ENCODE measurements at regions not wholly inside any gene's neighbourhood (a gene's known extent, or its start where the extent isn't known, plus 50 kb on each side); places are given as distances from the start of the nearest gene placed in this dataset.

GRCh38 chr3:11904157-11904556 is 57.5 kb upstream of the TAMM41 start:
- H3K27me3 ChIP-seq (ENCODE audit: insufficient read depth, low read depth) = peaks cover 94% of the 10 kb centered on the region
- H3F3A ChIP-seq (ENCODE audit: insufficient read depth, low read depth) = no peaks in the 10 kb centered on the region
- H3K4me2 ChIP-seq = no peak overlapping the region
- no peaks in the 10 kb centered on the region for H4K20me1 ChIP-seq (ENCODE audit: insufficient read depth)
- intact Hi-C loops (cut with micrococcal nuclease; ENCODE audit: unreplicated experiment) = no loop called here
- H2AFZ ChIP-seq = no peak overlapping the region
- BruUV-seq (replicated peaks) = no TSS peak
- H3K27ac ChIP-seq = no peak overlapping the region
- no peak for TF ChIP-seq CTCF (conservative IDR thresholded peaks at IDR 0.05)
- TF ChIP-seq EZH2 (IDR thresholded peaks at IDR 0.05; ENCODE audit: low read depth) = no peak
- H3K4me3 ChIP-seq = no peak overlapping the region
- H3K4me1 ChIP-seq (replicated peaks; ENCODE audit: insufficient read depth) = no peaks in the 10 kb centered on the region
- no peaks in the 10 kb centered on the region for H3K79me2 ChIP-seq (ENCODE audit: low read depth)
- H3K9me2 ChIP-seq (ENCODE audit: insufficient read depth) = no peaks in the 10 kb centered on the region
- CTCF ChIA-PET = no interaction called here
- POLR2A ChIA-PET (ENCODE audit: unreplicated experiment) = no interaction called here
- H3K9me3 ChIP-seq (ENCODE audit: insufficient read depth, low read depth) = no peaks in the 10 kb centered on the region; the same call in 1 of the 2 replicates
- no peaks in the 10 kb centered on the region for H3K36me3 ChIP-seq (ENCODE audit: low read depth)
- no peak for DNase-seq

- Histone ChIP-seq H4K20me1 (ENCODE audit: insufficient read depth) (no peaks in the 10 kb centered on the region), H2AFZ (no peak overlapping the region), H3K27ac (no peak overlapping the region), H3K4me2 (no peak overlapping the region), H3F3A (ENCODE audit: insufficient read depth, low read depth) (no peaks in the 10 kb centered on the region), H3K4me1 (replicated peaks; ENCODE audit: insufficient read depth) (no peaks in the 10 kb centered on the region), H3K79me2 (ENCODE audit: low read depth) (no peaks in the 10 kb centered on the region), H3K9me3 (ENCODE audit: insufficient read depth, low read depth) (no peaks in the 10 kb centered on the region; the same call in 1 of the 2 replicates), H3K4me3 (no peak overlapping the region), H3K9me2 (ENCODE audit: insufficient read depth) (no peaks in the 10 kb centered on the region), H3K27me3 (ENCODE audit: insufficient read depth, low read depth) (peaks cover 95% of the 10 kb centered on the region), H3K36me3 (ENCODE audit: low read depth) (no peaks in the 10 kb centered on the region)
- ChIA-PET POLR2A (ENCODE audit: unreplicated experiment) (no interaction called here), CTCF (no interaction called here)
- intact Hi-C loops (cut with micrococcal nuclease; ENCODE audit: unreplicated experiment) = no loop called here
- no TSS peak for BruUV-seq (replicated peaks)
- no peak for DNase-seq
- TF ChIP-seq EZH2 (IDR thresholded peaks at IDR 0.05; ENCODE audit: low read depth) (no peak), CTCF (conservative IDR thresholded peaks at IDR 0.05) (no peak)
These were observed 59.7 kb upstream of the TAMM41 start for GRCh38 chr3:11906407-11906806.

GRCh38 chr3:11907667-11908660 is 61.3 kb upstream of the TAMM41 start:
- Histone ChIP-seq H2AFZ (no peak overlapping the region), H3K79me2 (ENCODE audit: low read depth) (no peaks in the 10 kb centered on the region), H3K4me2 (no peak overlapping the region), H3F3A (ENCODE audit: insufficient read depth, low read depth) (no peaks in the 10 kb centered on the region), H3K36me3 (ENCODE audit: low read depth) (no peaks in the 10 kb centered on the region), H3K4me3 (no peak overlapping the region), H3K27me3 (ENCODE audit: insufficient read depth, low read depth) (peaks cover 98% of the 10 kb centered on the region), H3K9me2 (ENCODE audit: insufficient read depth) (no peaks in the 10 kb centered on the region), H3K9me3 (ENCODE audit: insufficient read depth, low read depth) (no peaks in the 10 kb centered on the region; the same call in 1 of the 2 replicates), H4K20me1 (ENCODE audit: insufficient read depth) (no peaks in the 10 kb centered on the region), H3K4me1 (replicated peaks; ENCODE audit: insufficient read depth) (no peaks in the 10 kb centered on the region), H3K27ac (no peak overlapping the region)
- intact Hi-C loops (cut with micrococcal nuclease; ENCODE audit: unreplicated experiment) = no loop called here
- POLR2A ChIA-PET (ENCODE audit: unreplicated experiment) = no interaction called here
- TF ChIP-seq EZH2 (IDR thresholded peaks at IDR 0.05; ENCODE audit: low read depth) (no peak), CTCF (conservative IDR thresholded peaks at IDR 0.05) (no peak)
- BruUV-seq (replicated peaks) = no TSS peak
- CTCF ChIA-PET = no interaction called here
- no peak for DNase-seq

All from PC-9 (cell line).